ENCODE measurements at regions not wholly inside any gene's neighbourhood (a gene's known extent, or its start where the extent isn't known, plus 50 kb on each side); places are given as distances from the start of the nearest gene placed in this dataset.

DNA sequence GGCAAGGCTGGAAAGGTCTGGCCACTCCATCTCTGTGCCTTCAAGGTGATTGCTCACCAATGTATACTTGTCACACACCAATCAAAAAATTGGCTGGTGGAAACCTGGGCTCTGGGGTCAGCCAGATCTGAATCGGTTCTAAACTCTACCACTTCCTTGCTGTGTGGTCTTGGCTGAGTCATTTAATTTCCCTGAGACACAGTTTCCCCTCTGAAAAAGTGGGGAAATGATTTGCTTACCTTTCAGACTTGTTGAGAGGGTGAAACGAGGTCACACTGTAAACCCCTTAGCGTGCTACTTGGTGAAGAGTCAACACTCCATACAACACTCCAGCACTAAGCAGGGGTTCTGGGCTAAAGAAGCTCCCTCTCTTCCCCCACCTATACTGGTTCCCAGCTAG is 252.3 kb upstream of the ZIC3 start:
- no peak for DNase-seq

DNA sequence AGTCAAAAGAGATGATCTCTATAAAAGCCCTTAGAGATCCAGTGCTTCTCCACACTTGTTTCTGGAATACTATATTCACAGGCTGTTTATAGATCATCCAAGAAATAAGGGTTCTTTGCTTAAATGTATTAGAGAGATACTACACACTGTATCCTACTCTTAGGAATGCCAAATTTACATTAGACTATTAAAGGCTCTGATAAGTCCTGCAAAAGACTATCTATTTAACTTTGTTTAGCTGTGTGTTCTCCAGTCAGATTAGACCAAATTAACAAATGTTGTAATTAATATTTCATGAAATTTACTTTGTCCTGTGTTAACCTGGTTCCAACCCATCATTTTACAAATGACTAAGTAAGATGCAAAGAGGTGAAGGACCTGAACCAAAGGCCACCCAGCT is 260.5 kb upstream of the ZIC3 start:
- ChIA-PET POLR2A (no interaction called here), CTCF (no interaction called here)
- no peaks in the 10 kb centered on the region for H4K20me1 ChIP-seq (ENCODE audit: insufficient read depth)
- no peak overlapping the region for H3K27ac ChIP-seq (ENCODE audit: low read depth in 2 of 2, low read length in 1 of 2)
- H3K4me1 ChIP-seq (ENCODE audit: control insufficient read depth in 1 of 2, insufficient read depth in 2 of 2, low read depth in 1 of 2, low read length in 1 of 2) = no peaks in the 10 kb centered on the region
- H3K9me2 ChIP-seq = no peaks in the 10 kb centered on the region
- no peaks in the 10 kb centered on the region for H3K9me3 ChIP-seq
- H3K9ac ChIP-seq = no peak overlapping the region
- TF ChIP-seq YY1 (IDR thresholded peaks at IDR 0.05; ENCODE audit: low read depth) (no peak), POLR2AphosphoS5 (IDR thresholded peaks at IDR 0.05; ENCODE audit: low read depth, low read length) (no peak), TEAD4 (IDR thresholded peaks at IDR 0.05; ENCODE audit: borderline replicate concordance, insufficient read depth) (no peak), USF1 (IDR thresholded peaks at IDR 0.05; ENCODE audit: borderline replicate concordance, low read depth) (no peak), USF2 (IDR thresholded peaks at IDR 0.05; ENCODE audit: borderline replicate concordance, low read depth, low read length) (no peak), CTCF (IDR thresholded peaks at IDR 0.05) (no peak), FOSL2 (IDR thresholded peaks at IDR 0.05; ENCODE audit: borderline replicate concordance, low read depth) (no peak), EP300 (IDR thresholded peaks at IDR 0.05; ENCODE audit: borderline replicate concordance in 1 of 2, low read depth in 1 of 2, low read length in 1 of 2) (no peak), SIN3A (IDR thresholded peaks at IDR 0.05; ENCODE audit: borderline replicate concordance, low read depth, low read length) (no peak), TCF12 (IDR thresholded peaks at IDR 0.05) (no peak)
- no peaks in the 10 kb centered on the region for H3F3A ChIP-seq (replicated peaks; ENCODE audit: insufficient read depth)
- DNase-seq = no peak
- no peak overlapping the region for H3K4me2 ChIP-seq
- H3K36me3 ChIP-seq (replicated peaks in 1 of 2; ENCODE audit: control insufficient read depth in 1 of 2, insufficient read depth in 2 of 2, low read length in 1 of 2) = no peaks in the 10 kb centered on the region
- no peaks in the 10 kb centered on the region for H3K79me2 ChIP-seq (ENCODE audit: insufficient read depth)
- no peaks in the 10 kb centered on the region for H3K27me3 ChIP-seq (ENCODE audit: insufficient read depth)
- no peak overlapping the region for H2AFZ ChIP-seq (ENCODE audit: low read depth)
- H3K4me3 ChIP-seq (ENCODE audit: low read depth in 2 of 2, low read length in 1 of 2) = no peak overlapping the region

More for the DNA sequence above, 252.3 kb upstream of the ZIC3 start:
- Histone ChIP-seq H3K36me3 (replicated peaks in 1 of 2; ENCODE audit: control insufficient read depth in 1 of 2, insufficient read depth in 2 of 2, low read length in 1 of 2) (no peaks in the 10 kb centered on the region), H3K9ac (no peak overlapping the region), H3K4me1 (ENCODE audit: control insufficient read depth in 1 of 2, insufficient read depth in 2 of 2, low read depth in 1 of 2, low read length in 1 of 2) (no peaks in the 10 kb centered on the region), H3K4me2 (no peak overlapping the region), H3F3A (replicated peaks; ENCODE audit: insufficient read depth) (no peaks in the 10 kb centered on the region), H3K4me3 (ENCODE audit: low read depth in 2 of 2, low read length in 1 of 2) (no peak overlapping the region), H3K27ac (ENCODE audit: low read depth in 2 of 2, low read length in 1 of 2) (no peak overlapping the region), H3K9me2 (no peaks in the 10 kb centered on the region), H4K20me1 (ENCODE audit: insufficient read depth) (no peaks in the 10 kb centered on the region), H3K9me3 (no peaks in the 10 kb centered on the region), H3K27me3 (ENCODE audit: insufficient read depth) (no peaks in the 10 kb centered on the region), H3K79me2 (ENCODE audit: insufficient read depth) (no peaks in the 10 kb centered on the region), H2AFZ (ENCODE audit: low read depth) (no peak overlapping the region)
- TF ChIP-seq SMC3 (IDR thresholded peaks at IDR 0.05; ENCODE audit: low read depth, low read length) (no peak), USF1 (IDR thresholded peaks at IDR 0.05; ENCODE audit: borderline replicate concordance, low read depth) (no peak), RFX5 (IDR thresholded peaks at IDR 0.05; ENCODE audit: low read length) (no peak), MEF2A (IDR thresholded peaks at IDR 0.05; ENCODE audit: borderline replicate concordance, low read depth) (no peak)
- POLR2A ChIA-PET = no interaction called here
- CTCF ChIA-PET = no interaction called here
- WGBS (ENCODE audit: low lambda C conversion rate) = 0% methylated on average over 3 of the region's 3 CpGs

Data from SK-N-SH (cell line).